ENCODE measurements at regions not wholly inside any gene's neighbourhood (a gene's known extent, or its start where the extent isn't known, plus 50 kb on each side); places are given as distances from the start of the nearest gene placed in this dataset.

DNA sequence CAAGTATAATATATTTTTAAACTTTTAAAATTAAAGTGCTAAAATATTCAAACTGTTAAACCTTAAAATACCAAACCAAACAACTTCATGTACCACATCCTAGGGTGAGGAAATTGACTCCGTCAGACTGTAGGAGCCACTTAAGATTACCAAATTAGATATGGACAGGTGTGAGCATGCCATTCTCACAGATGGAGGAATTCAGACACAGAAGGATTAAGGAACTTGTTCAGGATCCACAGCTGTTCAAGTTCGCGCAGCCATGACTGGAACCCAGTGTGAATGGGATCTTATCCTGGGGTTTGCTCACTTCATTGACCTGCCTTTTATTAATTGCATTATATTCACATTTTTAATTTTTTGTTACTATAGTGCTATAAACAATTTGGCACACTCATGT lies 224.9 kb upstream of the PCDH7 start:
- Histone ChIP-seq H3K27me3 (no peaks in the 10 kb centered on the region), H3K4me3 (no peak overlapping the region), H3K4me1 (no peaks in the 10 kb centered on the region), H3K27ac (no peak overlapping the region), H3K36me3 (no peaks in the 10 kb centered on the region), H3K9me3 (peaks cover 0 to 6% of the 10 kb centered on the region in 2 donors)
- intact Hi-C loops (cut with DNase I) = no loop called here
- DNase-seq (no peak), ATAC-seq (no peak)
- TF ChIP-seq, protein P1, sequence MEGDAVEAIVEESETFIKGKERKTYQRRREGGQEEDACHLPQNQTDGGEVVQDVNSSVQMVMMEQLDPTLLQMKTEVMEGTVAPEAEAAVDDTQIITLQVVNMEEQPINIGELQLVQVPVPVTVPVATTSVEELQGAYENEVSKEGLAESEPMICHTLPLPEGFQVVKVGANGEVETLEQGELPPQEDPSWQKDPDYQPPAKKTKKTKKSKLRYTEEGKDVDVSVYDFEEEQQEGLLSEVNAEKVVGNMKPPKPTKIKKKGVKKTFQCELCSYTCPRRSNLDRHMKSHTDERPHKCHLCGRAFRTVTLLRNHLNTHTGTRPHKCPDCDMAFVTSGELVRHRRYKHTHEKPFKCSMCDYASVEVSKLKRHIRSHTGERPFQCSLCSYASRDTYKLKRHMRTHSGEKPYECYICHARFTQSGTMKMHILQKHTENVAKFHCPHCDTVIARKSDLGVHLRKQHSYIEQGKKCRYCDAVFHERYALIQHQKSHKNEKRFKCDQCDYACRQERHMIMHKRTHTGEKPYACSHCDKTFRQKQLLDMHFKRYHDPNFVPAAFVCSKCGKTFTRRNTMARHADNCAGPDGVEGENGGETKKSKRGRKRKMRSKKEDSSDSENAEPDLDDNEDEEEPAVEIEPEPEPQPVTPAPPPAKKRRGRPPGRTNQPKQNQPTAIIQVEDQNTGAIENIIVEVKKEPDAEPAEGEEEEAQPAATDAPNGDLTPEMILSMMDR (IDR thresholded peaks at IDR 0.05) = no peak

DNA sequence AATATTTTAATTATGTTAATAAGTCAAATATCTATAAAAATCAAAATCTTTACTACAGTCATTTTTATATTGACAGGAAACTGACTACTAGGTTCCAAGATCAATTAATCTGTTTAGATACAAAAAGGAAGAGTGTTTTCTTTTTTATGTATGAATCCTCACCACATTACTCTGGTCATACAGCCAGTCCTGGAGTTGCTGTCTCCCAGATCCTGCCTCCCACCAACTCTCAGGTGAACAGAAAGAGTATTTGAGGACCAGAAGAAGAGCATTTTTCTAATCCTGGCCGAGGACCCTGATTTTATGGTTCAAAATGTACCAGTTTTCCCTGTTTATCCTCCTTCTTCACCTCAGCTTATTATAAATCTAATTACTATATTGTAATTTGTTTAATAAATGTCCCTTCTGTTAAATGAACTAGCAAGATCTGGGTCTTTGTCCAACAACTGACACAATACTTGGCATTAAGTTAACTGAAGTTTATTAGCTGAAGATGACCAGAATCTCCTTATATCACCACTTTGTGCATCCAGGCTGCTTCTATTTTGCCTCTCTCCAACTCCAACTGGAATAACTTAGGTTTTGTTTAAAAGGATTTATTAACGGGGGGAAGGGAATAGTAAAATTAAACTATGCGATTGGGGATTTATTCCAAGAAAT lies 224.4 kb upstream of the PCDH7 start:
- Histone ChIP-seq H3K27me3 (no peaks in the 10 kb centered on the region), H3K4me3 (no peak overlapping the region), H3K9me3 (peaks cover 0 to 2% of the 10 kb centered on the region in 2 donors), H3K4me1 (no peaks in the 10 kb centered on the region), H3K36me3 (no peaks in the 10 kb centered on the region), H3K27ac (no peak overlapping the region)
- no peak for ATAC-seq
- intact Hi-C loops (cut with DNase I) = no loop called here
- TF ChIP-seq, protein P1 (IDR thresholded peaks at IDR 0.05) = no peak
- peak in 1 of 4 donors; percentile 6 for DNase-seq

DNA sequence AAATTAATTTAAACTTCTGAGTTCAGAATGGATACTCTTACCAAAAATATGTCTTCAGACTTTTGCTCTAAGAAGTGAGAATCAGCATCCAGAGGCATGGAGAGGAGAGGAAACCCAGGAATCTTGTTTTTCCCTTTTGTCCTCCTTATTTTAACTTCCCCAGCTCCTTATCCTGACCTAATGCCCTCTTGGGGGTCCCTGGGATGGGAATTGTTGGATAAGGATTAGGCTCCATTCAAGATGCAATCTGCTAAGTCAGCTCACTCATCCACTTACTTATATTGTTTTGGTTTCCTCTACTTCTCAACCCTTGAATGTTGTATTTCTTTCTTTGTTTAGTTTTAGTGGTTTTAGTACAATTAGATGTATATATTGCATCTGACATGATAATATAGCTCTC lies 208.4 kb upstream of the PCDH7 start:
- DNase-seq (no peak), ATAC-seq (no peak)
- intact Hi-C loops (cut with DNase I) = no loop called here
- Histone ChIP-seq H3K36me3 (no peaks in the 10 kb centered on the region), H3K4me3 (no peak overlapping the region), H3K27ac (no peak overlapping the region), H3K9me3 (peaks cover 0 to 2% of the 10 kb centered on the region in 2 donors), H3K27me3 (no peaks in the 10 kb centered on the region), H3K4me1 (no peaks in the 10 kb centered on the region)
- TF ChIP-seq, protein P1 (IDR thresholded peaks at IDR 0.05) = no peak

DNA sequence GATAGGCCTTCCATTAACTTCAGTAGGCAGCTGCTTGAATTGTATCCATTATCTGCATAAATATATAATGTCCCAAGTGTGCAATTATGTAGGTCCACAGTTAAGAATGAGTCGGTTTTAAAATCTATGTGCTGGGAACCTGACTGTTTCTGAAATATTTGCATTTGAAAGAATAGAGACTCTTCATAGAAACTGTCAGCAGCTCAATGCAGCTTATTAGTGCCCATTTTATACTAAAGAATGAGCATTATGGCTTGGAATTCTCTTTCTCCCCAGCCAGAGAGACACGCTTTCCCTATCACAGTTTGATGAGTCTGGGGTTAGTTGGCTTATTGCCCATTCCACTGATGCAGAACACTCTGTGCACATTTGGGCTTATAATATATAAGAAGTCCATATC lies 202.0 kb upstream of the PCDH7 start:
- TF ChIP-seq, protein P1 (IDR thresholded peaks at IDR 0.05) = no peak

DNA sequence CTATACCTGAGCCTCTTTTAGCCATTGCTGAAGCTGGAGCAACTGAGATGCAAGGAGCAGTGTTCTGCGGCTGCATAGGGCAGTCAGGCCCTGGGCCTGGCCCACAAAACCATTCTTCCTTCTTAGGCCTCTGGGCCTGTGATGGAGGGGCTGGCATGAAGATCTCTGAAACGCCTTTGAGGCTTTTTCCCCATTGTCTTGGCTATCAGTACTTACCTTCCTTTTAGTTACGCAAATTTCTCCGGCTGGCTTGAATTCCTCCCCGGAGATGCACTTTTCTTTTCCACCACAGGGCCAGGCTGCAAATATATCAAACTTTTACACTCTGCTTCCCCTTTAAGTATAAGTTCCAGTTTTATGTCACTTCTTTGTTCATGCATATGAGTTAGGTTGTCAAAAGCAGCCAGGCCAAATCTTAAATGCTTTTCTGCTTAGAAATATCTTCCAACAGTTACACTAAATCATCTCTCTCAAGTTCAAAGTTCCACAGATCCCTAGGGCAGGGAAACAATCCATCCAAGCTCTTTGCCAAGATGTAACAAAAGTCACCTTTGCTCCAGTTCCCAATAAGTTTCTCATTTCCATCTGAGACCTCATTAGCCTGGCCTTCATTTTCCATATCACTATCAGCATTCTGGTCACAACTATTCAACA lies 194.4 kb upstream of the PCDH7 start:
- H3K4me3 ChIP-seq = no peak overlapping the region
- intact Hi-C loops (cut with DNase I) = no loop called here
- ATAC-seq (no peak), DNase-seq (no peak)
- peaks cover 0 to 5% of the 10 kb centered on the region in 2 donors for H3K9me3 ChIP-seq
- no peaks in the 10 kb centered on the region for H3K4me1 ChIP-seq
- no peak overlapping the region for H3K27ac ChIP-seq
- TF ChIP-seq, protein P1 (IDR thresholded peaks at IDR 0.05) = no peak
- H3K36me3 ChIP-seq = no peaks in the 10 kb centered on the region
- no peaks in the 10 kb centered on the region for H3K27me3 ChIP-seq

More for the DNA sequence above, 202.0 kb upstream of the PCDH7 start:
- Histone ChIP-seq H3K27ac (no peak overlapping the region), H3K4me3 (no peak overlapping the region), H3K9me3 (peaks cover 0 to 4% of the 10 kb centered on the region in 2 donors), H3K27me3 (no peaks in the 10 kb centered on the region), H3K36me3 (no peaks in the 10 kb centered on the region), H3K4me1 (no peaks in the 10 kb centered on the region)
- DNase-seq (peak in 1 of 4 donors; percentile 1), ATAC-seq (no peak)
- intact Hi-C loops (cut with DNase I) = no loop called here
